HFF-Myc (cell line): ENCODE measurements at regions not wholly inside any gene's neighbourhood (a gene's known extent, or its start where the extent isn't known, plus 50 kb on each side); places are given as distances from the start of the nearest gene placed in this dataset.
"Not testable (repeated sequence)": the region's sequence is repeated elsewhere in the genome, so short reads cannot be mapped to it uniquely, and the experiment has no call there.

Experiments
- DNase-seq: peaks from one replicate; pipeline ENCODE4 v3.0.0-alpha.2; 2011; ENCODE audit warnings: low read depth; ENCODE audit errors: extremely low read depth
- H3K4me3 ChIP-seq: replicated peaks from 2 replicates; pipeline ENCODE4 v1.5.1; 2011; ENCODE audit warnings: low read depth, mild to moderate bottlenecking, control low read depth, low read length
- TF ChIP-seq, protein P1 (sequence below): IDR thresholded peaks from 2 replicates; pipeline ENCODE4 v1.5.1; 2012; ENCODE audit warnings: mild to moderate bottlenecking, low read depth, low read length, control low read depth; ENCODE audit errors: missing control alignments

DNA sequence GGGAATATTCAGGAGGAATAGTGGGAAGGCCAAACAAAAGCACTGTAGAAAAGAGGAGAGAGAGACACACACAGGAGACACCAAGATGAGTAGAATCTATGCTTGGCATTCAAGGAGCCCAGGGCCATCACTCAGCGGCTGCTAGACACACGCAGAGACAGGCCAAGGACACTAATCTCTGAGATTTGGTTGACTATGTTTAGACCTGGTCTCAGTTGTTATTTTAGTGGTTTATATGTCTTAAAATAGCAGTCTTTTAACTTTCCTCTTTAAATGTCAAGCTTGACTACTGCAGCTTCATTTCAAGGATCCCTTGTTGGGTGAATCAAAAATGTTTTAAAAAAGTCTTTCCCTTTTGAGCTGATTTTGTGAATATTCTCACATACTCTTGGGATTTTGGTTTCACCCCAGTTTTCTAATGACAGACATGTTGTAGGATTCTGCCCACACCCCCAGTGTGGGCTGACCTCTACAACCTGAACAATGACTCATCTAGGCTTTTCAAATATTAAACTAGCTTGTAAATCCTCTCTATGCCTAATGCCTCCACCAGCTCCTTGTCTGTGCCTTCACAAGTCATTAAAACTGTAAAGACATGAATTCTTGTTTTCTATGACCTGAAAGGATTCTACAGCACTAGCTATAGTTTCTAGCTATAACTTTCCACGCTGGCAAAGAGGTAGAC, 142.7 kb upstream of the EXOC2 start:
- TF ChIP-seq, protein P1, sequence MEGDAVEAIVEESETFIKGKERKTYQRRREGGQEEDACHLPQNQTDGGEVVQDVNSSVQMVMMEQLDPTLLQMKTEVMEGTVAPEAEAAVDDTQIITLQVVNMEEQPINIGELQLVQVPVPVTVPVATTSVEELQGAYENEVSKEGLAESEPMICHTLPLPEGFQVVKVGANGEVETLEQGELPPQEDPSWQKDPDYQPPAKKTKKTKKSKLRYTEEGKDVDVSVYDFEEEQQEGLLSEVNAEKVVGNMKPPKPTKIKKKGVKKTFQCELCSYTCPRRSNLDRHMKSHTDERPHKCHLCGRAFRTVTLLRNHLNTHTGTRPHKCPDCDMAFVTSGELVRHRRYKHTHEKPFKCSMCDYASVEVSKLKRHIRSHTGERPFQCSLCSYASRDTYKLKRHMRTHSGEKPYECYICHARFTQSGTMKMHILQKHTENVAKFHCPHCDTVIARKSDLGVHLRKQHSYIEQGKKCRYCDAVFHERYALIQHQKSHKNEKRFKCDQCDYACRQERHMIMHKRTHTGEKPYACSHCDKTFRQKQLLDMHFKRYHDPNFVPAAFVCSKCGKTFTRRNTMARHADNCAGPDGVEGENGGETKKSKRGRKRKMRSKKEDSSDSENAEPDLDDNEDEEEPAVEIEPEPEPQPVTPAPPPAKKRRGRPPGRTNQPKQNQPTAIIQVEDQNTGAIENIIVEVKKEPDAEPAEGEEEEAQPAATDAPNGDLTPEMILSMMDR = no peak
- no peak for DNase-seq

GRCh38 chr6:834866-835265, 141.9 kb upstream of the EXOC2 start:
- TF ChIP-seq, protein P1 = no peak
- no peak overlapping the region for H3K4me3 ChIP-seq
- DNase-seq = no peak

More for the DNA sequence above, 142.7 kb upstream of the EXOC2 start:
- H3K4me3 ChIP-seq = no peak overlapping the region

DNA sequence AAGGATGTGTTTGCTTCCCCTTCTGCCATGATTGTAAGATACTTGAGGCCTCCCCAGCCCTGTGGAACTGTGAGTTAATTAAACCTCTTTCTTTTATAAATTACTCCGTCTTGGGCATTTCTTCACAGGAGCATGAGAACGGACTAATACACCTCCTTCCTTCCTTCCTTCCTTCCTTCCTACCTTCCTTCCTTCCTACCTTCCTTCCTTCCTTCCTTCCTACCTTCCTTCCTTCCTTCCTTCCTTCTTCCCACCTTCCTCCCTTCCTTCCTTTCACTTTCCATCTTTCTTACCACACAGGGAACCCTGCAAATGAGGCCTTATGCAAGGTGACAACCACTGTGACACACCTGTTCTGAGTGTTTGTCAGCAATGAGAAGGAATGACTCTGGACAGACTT, 141.3 kb upstream of the EXOC2 start:
- DNase-seq = no peak
- TF ChIP-seq, protein P1 = no peak
- no peak overlapping the region for H3K4me3 ChIP-seq

DNA sequence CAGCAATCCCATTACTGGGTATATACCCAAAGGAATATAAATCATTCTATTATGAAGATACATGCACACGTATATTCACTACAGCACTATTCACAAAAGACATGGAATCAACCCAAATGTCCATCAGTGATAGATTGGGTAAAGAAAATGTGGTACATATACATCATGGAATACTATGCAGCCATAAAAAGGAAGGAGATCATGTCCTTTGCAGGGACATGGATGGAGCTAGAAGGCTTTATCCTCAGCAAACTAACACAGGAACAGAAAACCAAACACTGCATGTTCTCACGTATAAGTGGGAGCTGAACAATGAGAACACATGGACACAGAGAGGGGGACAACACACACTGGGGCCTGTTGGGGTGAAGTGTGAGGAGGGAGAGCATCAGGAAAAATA, 139.9 kb upstream of the EXOC2 start:
- not testable (repeated sequence) for DNase-seq, H3K4me3 ChIP-seq

DNA sequence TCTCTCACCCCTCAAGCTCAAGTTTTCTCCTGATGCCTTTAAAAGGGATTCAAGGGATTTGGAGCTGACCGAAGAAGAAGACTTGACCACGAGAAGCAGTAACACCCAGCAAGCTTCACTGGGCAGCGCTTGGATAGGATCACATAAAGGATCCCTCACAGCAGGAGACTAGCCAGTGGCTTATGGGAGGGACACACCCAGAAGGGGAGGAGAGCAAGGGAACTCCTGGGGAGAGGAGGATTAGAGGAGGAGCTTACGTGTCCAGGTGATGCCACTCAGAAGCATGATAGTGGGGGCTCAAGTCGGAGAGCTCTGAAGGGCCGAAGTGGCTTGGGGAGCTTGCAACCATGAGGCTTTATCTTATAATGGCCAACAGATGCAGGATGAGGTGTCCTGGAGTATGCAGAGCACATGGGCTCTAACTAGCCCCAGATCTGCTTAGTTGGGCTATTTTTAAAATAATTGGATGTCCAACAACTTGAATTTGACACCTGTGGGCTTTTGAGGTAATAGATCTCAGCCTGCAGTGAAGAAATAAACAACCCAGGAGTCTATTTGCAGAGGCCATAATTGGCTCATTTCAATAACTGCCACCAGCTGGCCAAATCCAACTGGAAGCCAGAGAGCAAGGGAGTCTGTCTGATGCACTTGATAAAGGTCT, 137.9 kb upstream of the EXOC2 start:
- no peak overlapping the region for H3K4me3 ChIP-seq
- TF ChIP-seq, protein P1 = no peak
- no peak for DNase-seq

DNA sequence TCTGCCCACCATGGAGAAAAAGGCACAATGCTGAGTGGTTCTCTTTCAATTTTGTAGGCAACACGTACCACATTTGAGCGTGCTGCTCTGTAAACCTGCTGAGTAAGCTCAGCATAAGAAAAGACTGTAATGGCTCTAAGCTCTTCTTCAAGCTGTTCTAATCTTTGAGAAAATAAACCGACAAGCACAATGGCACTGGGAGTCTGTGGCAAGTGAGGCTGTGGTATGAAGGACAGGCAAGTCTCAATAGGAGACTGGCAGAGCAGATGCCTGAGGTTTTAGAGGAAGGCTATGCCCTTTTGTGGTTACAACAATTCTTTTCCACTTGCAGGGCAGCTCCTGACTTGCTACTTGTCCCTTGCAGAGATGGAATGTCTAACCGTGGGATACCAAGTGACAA, 136.7 kb upstream of the EXOC2 start:
- no peak overlapping the region for H3K4me3 ChIP-seq
- TF ChIP-seq, protein P1 = no peak
- no peak for DNase-seq

GRCh38 chr6:827431-827830, 134.5 kb upstream of the EXOC2 start:
- DNase-seq = no peak
- no peak overlapping the region for H3K4me3 ChIP-seq
- TF ChIP-seq, protein P1 = no peak
